SK-N-SH (cell line): ENCODE measurements at regions not wholly inside any gene's neighbourhood (a gene's known extent, or its start where the extent isn't known, plus 50 kb on each side); places are given as distances from the start of the nearest gene placed in this dataset.

Source experiments
- CTCF ChIA-PET: fragments of 300-600, 350-600 bp; formaldehyde crosslinking; extraction: SDS; loops from one replicate; lab custom pipeline; 2021; lab: Yijun Ruan, JAX
- POLR2A ChIA-PET: fragments of 350-600 bp; sonication (Branson Sonifier 250); formaldehyde crosslinking; extraction: SDS; loops from one replicate; lab custom pipeline; 2020; ENCODE audit warnings: antibody characterized with exemption, inconsistent platforms; lab: Yijun Ruan, JAX
- DNase-seq: peaks from one replicate; pipeline ENCODE4 v3.0.0; 2012
- H2AFZ ChIP-seq: fragments of 200-600 bp; sonication (generic); 2 replicates; pipeline ENCODE4 v1.8.1; 2016; ENCODE audit warnings: antibody characterized with exemption, mild to moderate bottlenecking, low read depth
- H3F3A ChIP-seq: fragments of 200-600 bp; sonication (generic); replicated peaks from 2 replicates; pipeline ENCODE3; 2016; ENCODE audit warnings: antibody characterized with exemption, mild to moderate bottlenecking; ENCODE audit not compliant: insufficient read depth
- H3K27ac ChIP-seq, 2 experiments: fragments of 200-500 bp in 1 of 2; fragments of 200-600 bp in 1 of 2; sonication (Bioruptor generic) in 1 of 2; sonication (generic), shearing (Covaris generic) in 1 of 2; 2 replicates each; pipeline versions ENCODE4 v1.5.1 to v1.6.1; 2014 to 2016; ENCODE audit warnings: low read depth in 2 of 2, inconsistent platforms in 1 of 2, low read length in 1 of 2, mild to moderate bottlenecking in 1 of 2, mixed read lengths in 1 of 2
- H3K27me3 ChIP-seq: fragments of 200-600 bp; sonication (generic), shearing (Covaris generic); 2 replicates; pipeline ENCODE4 v1.6.1; 2016; ENCODE audit warnings: mixed run types; ENCODE audit not compliant: insufficient read depth
- H3K36me3 ChIP-seq, 2 experiments: fragments of 200-500 bp in 1 of 2; fragments of 200-600 bp in 1 of 2; sonication (Bioruptor generic) in 1 of 2; sonication (generic) in 1 of 2; replicated peaks in 1 of 2; 2 replicates each; pipeline versions ENCODE3 to v1.5.1; 2014 to 2016; ENCODE audit warnings: low read length in 1 of 2, mild to moderate bottlenecking in 1 of 2; ENCODE audit not compliant: insufficient read depth in 2 of 2, control insufficient read depth in 1 of 2
- H3K4me1 ChIP-seq, 2 experiments: fragments of 200-500 bp in 1 of 2; fragments of 200-600 bp in 1 of 2; sonication (Bioruptor generic) in 1 of 2; sonication (generic), shearing (Covaris generic) in 1 of 2; 2 replicates each; pipeline versions ENCODE4 v1.5.1 to v1.6.1; 2014 to 2016; ENCODE audit warnings: low read depth in 1 of 2, low read length in 1 of 2, mixed run types in 1 of 2; ENCODE audit not compliant: insufficient read depth in 2 of 2, control insufficient read depth in 1 of 2
- H3K4me2 ChIP-seq: fragments of 200-600 bp; sonication (generic), shearing (Covaris generic); 2 replicates; pipeline ENCODE4 v1.6.1; 2017; ENCODE audit warnings: mixed run types
- H3K4me3 ChIP-seq, 2 experiments: fragments of 200-500 bp in 1 of 2; fragments of 200-600 bp in 1 of 2; sonication (Bioruptor generic) in 1 of 2; sonication (generic), shearing (Covaris generic) in 1 of 2; 2 replicates each; pipeline versions ENCODE4 v1.5.1 to v1.8.1; 2014 to 2016; ENCODE audit warnings: low read depth in 2 of 2, inconsistent platforms in 1 of 2, low read length in 1 of 2, mild to moderate bottlenecking in 1 of 2, mixed read lengths in 1 of 2, moderate library complexity in 1 of 2
- H3K79me2 ChIP-seq: fragments of 200-600 bp; sonication (generic); 2 replicates; pipeline ENCODE4 v1.8.1; 2017; ENCODE audit warnings: mild to moderate bottlenecking; ENCODE audit not compliant: insufficient read depth
- H3K9ac ChIP-seq: fragments of 200-600 bp; sonication (generic); 2 replicates; pipeline ENCODE4 v1.6.1; 2017; ENCODE audit warnings: mixed run types
- H3K9me2 ChIP-seq: fragments of 200-600 bp; sonication (generic); 2 replicates; pipeline ENCODE4 v1.6.1; 2017; ENCODE audit warnings: mixed run types
- H3K9me3 ChIP-seq: fragments of 200-600 bp; sonication (generic); 2 replicates; pipeline ENCODE4 v1.6.1; 2017; ENCODE audit warnings: mixed run types, mild to moderate bottlenecking, moderate library complexity
- H4K20me1 ChIP-seq: fragments of 200-600 bp; sonication (generic); 2 replicates; pipeline ENCODE4 v1.6.1; 2017; ENCODE audit warnings: mild to moderate bottlenecking, mixed run types; ENCODE audit not compliant: insufficient read depth
- CHD2 ChIP-seq: fragments of 150-350 bp; IDR thresholded peaks from 2 replicates; pipeline ENCODE4 v1.6.1; 2018; ENCODE audit warnings: low read length; ENCODE audit not compliant: partially characterized antibody
- ELF1 ChIP-seq: IDR thresholded peaks from 2 replicates; pipeline ENCODE4 v1.4.0; 2012
- EP300 ChIP-seq, 2 experiments: IDR thresholded peaks; 2 replicates each; pipeline versions ENCODE4 v1.4.0 to v1.6.1; 2012; ENCODE audit warnings: borderline replicate concordance in 1 of 2, low read depth in 1 of 2, low read length in 1 of 2
- FOXJ3 ChIP-seq: sonication (generic); formaldehyde crosslinking; IDR thresholded peaks from 2 replicates; pipeline ENCODE4 v1.5.1; 2020; ENCODE audit warnings: mild to moderate bottlenecking, missing genetic modification reagents
- FOXM1 ChIP-seq: IDR thresholded peaks from 2 replicates; pipeline ENCODE4 v1.4.0; 2012; ENCODE audit warnings: low read depth, mild to moderate bottlenecking
- GABPA ChIP-seq: IDR thresholded peaks from 2 replicates; pipeline ENCODE4 v1.4.0; 2012; ENCODE audit warnings: low read depth, mild to moderate bottlenecking
- GATA2 ChIP-seq: sonication (generic); formaldehyde crosslinking; IDR thresholded peaks from 2 replicates; pipeline ENCODE4 v1.5.0; 2020; ENCODE audit warnings: mild to moderate bottlenecking, missing genetic modification reagents
- MEF2A ChIP-seq: IDR thresholded peaks from 2 replicates; pipeline ENCODE4 v1.4.0; 2012; ENCODE audit warnings: low read depth, borderline replicate concordance
- MXI1 ChIP-seq: IDR thresholded peaks from 2 replicates; pipeline ENCODE4 v1.6.1; 2012; ENCODE audit warnings: mild to moderate bottlenecking, low read depth, low read length, improper control_type of control experiment
- SMC3 ChIP-seq: IDR thresholded peaks from 2 replicates; pipeline ENCODE4 v1.6.1; 2012; ENCODE audit warnings: low read depth, low read length, improper control_type of control experiment
- TAF1 ChIP-seq: IDR thresholded peaks from 2 replicates; pipeline ENCODE4 v1.6.1; 2012; ENCODE audit warnings: low read depth, mild to moderate bottlenecking, low read length, moderate library complexity, borderline replicate concordance
- YY1 ChIP-seq: IDR thresholded peaks from 2 replicates; pipeline ENCODE4 v1.4.0; 2012; ENCODE audit warnings: low read depth, mild to moderate bottlenecking
- WGBS: methylation state at CpG from one replicate; pipeline ENCODE4 v1.1.6; 2017; ENCODE audit warnings: low lambda C conversion rate; 5-methylcytosine and 5-hydroxymethylcytosine counted together
- TF ChIP-seq, protein P1 (sequence below): fragments of 200-600 bp; sonication (generic); IDR thresholded peaks from 2 replicates; pipeline ENCODE4 v1.6.1; 2017; ENCODE audit warnings: antibody characterized with exemption, mild to moderate bottlenecking, moderate library complexity
- TF ChIP-seq, protein P2 (sequence below): IDR thresholded peaks from 2 replicates; pipeline ENCODE4; 2012

DNA sequence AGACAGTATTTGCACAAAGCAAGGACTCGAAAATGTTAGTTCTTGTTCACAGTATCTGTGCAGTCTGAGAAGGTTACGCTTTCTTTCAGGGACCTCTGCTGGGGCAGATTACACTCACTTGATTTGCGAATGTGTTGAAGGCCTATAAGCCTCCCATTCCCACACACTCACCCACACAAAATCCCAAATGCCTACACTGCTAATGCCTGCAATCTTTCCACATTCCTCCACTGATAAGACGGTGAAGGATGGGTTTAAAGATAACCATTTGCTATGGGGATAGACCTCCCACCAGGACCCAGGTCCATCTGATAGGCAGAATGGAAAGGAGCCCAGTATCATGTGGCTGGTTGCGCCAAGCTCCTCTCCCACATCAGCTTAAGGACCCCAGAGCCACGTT is 394.9 kb upstream of the SALL1 start:
- no peak for DNase-seq
- H3K27ac ChIP-seq = no peak overlapping the region
- no peaks in the 10 kb centered on the region for H3F3A ChIP-seq
- ChIA-PET CTCF (no interaction called here), POLR2A (no interaction called here)
- no peak overlapping the region for H3K9ac ChIP-seq
- H3K4me2 ChIP-seq = no peak overlapping the region
- no peaks in the 10 kb centered on the region for H3K9me3 ChIP-seq
- H3K36me3 ChIP-seq = no peaks in the 10 kb centered on the region
- peaks cover 8 to 10% of the 10 kb centered on the region in 2 experiments; a peak in 3 of 4 replicates for H3K4me1 ChIP-seq
- no peaks in the 10 kb centered on the region for H4K20me1 ChIP-seq
- H3K79me2 ChIP-seq = no peaks in the 10 kb centered on the region
- 79% methylated on average over 6 of the region's 6 CpGs for WGBS
- H2AFZ ChIP-seq = no peak overlapping the region
- H3K27me3 ChIP-seq = no peaks in the 10 kb centered on the region
- H3K4me3 ChIP-seq = no peak overlapping the region
- TF ChIP-seq FOXJ3 (CRISPR knock-in tag) (no peak), FOXM1 (no peak), SMC3 (no peak), GATA2 (CRISPR knock-in tag) (no peak), EP300 (IDR thresholded peaks at IDR 0.05; ENCODE audit: borderline replicate concordance in 1 of 2, low read depth in 1 of 2, low read length in 1 of 2) (no peak), YY1 (no peak), MXI1 (no peak), ELF1 (no peak), TAF1 (no peak)
- TF ChIP-seq, protein P1, sequence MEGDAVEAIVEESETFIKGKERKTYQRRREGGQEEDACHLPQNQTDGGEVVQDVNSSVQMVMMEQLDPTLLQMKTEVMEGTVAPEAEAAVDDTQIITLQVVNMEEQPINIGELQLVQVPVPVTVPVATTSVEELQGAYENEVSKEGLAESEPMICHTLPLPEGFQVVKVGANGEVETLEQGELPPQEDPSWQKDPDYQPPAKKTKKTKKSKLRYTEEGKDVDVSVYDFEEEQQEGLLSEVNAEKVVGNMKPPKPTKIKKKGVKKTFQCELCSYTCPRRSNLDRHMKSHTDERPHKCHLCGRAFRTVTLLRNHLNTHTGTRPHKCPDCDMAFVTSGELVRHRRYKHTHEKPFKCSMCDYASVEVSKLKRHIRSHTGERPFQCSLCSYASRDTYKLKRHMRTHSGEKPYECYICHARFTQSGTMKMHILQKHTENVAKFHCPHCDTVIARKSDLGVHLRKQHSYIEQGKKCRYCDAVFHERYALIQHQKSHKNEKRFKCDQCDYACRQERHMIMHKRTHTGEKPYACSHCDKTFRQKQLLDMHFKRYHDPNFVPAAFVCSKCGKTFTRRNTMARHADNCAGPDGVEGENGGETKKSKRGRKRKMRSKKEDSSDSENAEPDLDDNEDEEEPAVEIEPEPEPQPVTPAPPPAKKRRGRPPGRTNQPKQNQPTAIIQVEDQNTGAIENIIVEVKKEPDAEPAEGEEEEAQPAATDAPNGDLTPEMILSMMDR = no peak
- H3K9me2 ChIP-seq = no peaks in the 10 kb centered on the region

DNA sequence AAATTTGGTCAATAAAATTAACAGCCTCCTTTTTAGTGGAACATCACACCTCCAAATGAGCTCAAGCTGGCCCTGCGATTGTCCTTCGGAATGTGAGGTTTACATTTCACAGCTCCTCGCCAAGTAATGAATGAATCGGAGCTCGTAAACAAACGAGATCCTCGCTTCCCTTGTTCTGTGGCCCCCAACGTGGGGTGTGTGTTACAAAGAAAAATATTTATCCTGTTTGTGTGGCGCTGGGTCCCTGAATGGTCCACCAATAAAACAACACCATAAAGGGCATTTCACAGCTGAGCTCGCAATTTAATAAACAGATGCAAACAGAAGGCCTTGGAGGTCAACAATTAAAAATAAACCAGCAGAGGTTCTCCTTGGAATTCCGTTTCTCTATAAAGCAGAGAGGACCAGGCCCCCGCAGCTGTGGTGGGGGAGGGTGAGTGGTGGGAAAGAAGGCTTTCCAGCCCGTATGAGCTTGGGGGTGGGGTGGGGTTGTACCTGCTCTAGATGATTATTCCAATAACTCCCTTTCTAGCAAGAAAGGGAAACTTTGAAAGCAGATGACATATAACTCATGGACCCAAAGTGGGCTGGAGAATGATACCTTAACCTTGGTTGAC is 393.9 kb upstream of the SALL1 start:
- H3K27ac ChIP-seq = no peak overlapping the region
- H3K9me2 ChIP-seq = no peaks in the 10 kb centered on the region
- H3K9ac ChIP-seq = no peak overlapping the region
- H3F3A ChIP-seq = peaks cover 7% of the 10 kb centered on the region
- peaks cover 8 to 20% of the 10 kb centered on the region in 2 experiments; a peak in 3 of 4 replicates for H3K4me1 ChIP-seq
- H3K79me2 ChIP-seq = no peaks in the 10 kb centered on the region
- 85% methylated on average over 13 of the region's 13 CpGs for WGBS
- H3K27me3 ChIP-seq = no peaks in the 10 kb centered on the region
- POLR2A ChIA-PET = no interaction called here
- H3K4me2 ChIP-seq = no peak overlapping the region
- TF ChIP-seq, protein P2, sequence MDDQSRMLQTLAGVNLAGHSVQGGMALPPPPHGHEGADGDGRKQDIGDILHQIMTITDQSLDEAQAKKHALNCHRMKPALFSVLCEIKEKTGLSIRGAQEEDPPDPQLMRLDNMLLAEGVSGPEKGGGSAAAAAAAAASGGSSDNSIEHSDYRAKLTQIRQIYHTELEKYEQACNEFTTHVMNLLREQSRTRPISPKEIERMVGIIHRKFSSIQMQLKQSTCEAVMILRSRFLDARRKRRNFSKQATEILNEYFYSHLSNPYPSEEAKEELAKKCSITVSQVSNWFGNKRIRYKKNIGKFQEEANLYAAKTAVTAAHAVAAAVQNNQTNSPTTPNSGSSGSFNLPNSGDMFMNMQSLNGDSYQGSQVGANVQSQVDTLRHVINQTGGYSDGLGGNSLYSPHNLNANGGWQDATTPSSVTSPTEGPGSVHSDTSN = no peak
- TF ChIP-seq FOXM1 = no peak
- no peak for TF ChIP-seq GABPA
- TF ChIP-seq ELF1 = no peak
- no peak for TF ChIP-seq MEF2A
- no peak for TF ChIP-seq CHD2
- CTCF ChIA-PET = no interaction called here
- no peak overlapping the region for H2AFZ ChIP-seq
- H3K9me3 ChIP-seq = no peaks in the 10 kb centered on the region
- no peak for DNase-seq
- no peaks in the 10 kb centered on the region for H3K36me3 ChIP-seq
- H4K20me1 ChIP-seq = no peaks in the 10 kb centered on the region
- H3K4me3 ChIP-seq = no peak overlapping the region
